ENCODE measurements at regions not wholly inside any gene's neighbourhood (a gene's known extent, or its start where the extent isn't known, plus 50 kb on each side); places are given as distances from the start of the nearest gene placed in this dataset.

- intact Hi-C loops (cut with DNase I): no loop called here
- H3K36me3 ChIP-seq: no peaks in the 10 kb centered on the region
- no peaks in the 10 kb centered on the region for H3K9me3 ChIP-seq
- no peak overlapping the region for H3K4me3 ChIP-seq (replicated peaks in 1 of 3)
- TF ChIP-seq CTCF (IDR thresholded peaks at IDR 0.05) (no peak), POLR2A (IDR thresholded peaks at IDR 0.05) (no peak)
- DNase-seq: peak; percentile 74 to 86
- H3K27ac ChIP-seq: peak overlapping the region in 2 of 3 donors; percentile 7 to 20
- 38 to 47% methylated on average over 6 of the region's 6 CpGs for WGBS, 2 donors
- peaks cover 13 to 14% of the 10 kb centered on the region in 2 donors for H3K4me1 ChIP-seq
- no peaks in the 10 kb centered on the region for H3K27me3 ChIP-seq
Observed at GRCh38 chr3:124605781-124606579, 124.3 kb upstream of the UMPS start.

- Histone ChIP-seq H3K9me3 (no peaks in the 10 kb centered on the region), H3K4me1 (peaks cover 9% of the 10 kb centered on the region in 2 donors), H3K4me3 (replicated peaks in 1 of 3) (no peak overlapping the region), H3K27me3 (no peaks in the 10 kb centered on the region), H3K27ac (no peak overlapping the region), H3K36me3 (no peaks in the 10 kb centered on the region)
- DNase-seq: no peak
- WGBS, 2 donors: 33 to 44% methylated on average over 1 of the region's 1 CpG
- TF ChIP-seq POLR2A (IDR thresholded peaks at IDR 0.05) (no peak), CTCF (IDR thresholded peaks at IDR 0.05) (no peak)
- intact Hi-C loops (cut with DNase I): no loop called here
Observed at GRCh38 chr3:124607163-124607562, 123.1 kb upstream of the UMPS start.

GRCh38 chr3:124609402-124609801 lies 120.8 kb upstream of the UMPS start:
- no peak for DNase-seq
- H3K27ac ChIP-seq: no peak overlapping the region
- no peaks in the 10 kb centered on the region for H3K9me3 ChIP-seq
- TF ChIP-seq CTCF (IDR thresholded peaks at IDR 0.05): no peak
- no peak for TF ChIP-seq POLR2A (IDR thresholded peaks at IDR 0.05)
- intact Hi-C loops (cut with DNase I): no loop called here
- no peak overlapping the region for H3K4me3 ChIP-seq (replicated peaks in 1 of 3)
- no peaks in the 10 kb centered on the region for H3K36me3 ChIP-seq
- peaks cover 9% of the 10 kb centered on the region in 2 donors for H3K4me1 ChIP-seq
- H3K27me3 ChIP-seq: no peaks in the 10 kb centered on the region
- WGBS, 2 donors: 94 to 96% methylated on average over 3 of the region's 3 CpGs

- intact Hi-C loops (cut with DNase I): no loop called here
- Histone ChIP-seq H3K4me1 (peaks cover 9% of the 10 kb centered on the region in 2 donors), H3K4me3 (replicated peaks in 1 of 3) (no peak overlapping the region), H3K36me3 (no peaks in the 10 kb centered on the region), H3K27ac (no peak overlapping the region), H3K27me3 (no peaks in the 10 kb centered on the region), H3K9me3 (no peaks in the 10 kb centered on the region)
- no peak for DNase-seq
- TF ChIP-seq CTCF (IDR thresholded peaks at IDR 0.05): no peak
- no peak for TF ChIP-seq POLR2A (IDR thresholded peaks at IDR 0.05)
- WGBS, 2 donors: 93 to 98% methylated on average over 1 of the region's 1 CpG
Observed at GRCh38 chr3:124610130-124610529, 120.1 kb upstream of the UMPS start.

GRCh38 chr3:124611520-124611919 lies 118.7 kb upstream of the UMPS start:
- WGBS, 2 donors: 65 to 84% methylated on average over 4 of the region's 4 CpGs
- TF ChIP-seq CTCF (IDR thresholded peaks at IDR 0.05) (no peak), POLR2A (IDR thresholded peaks at IDR 0.05) (no peak)

More at GRCh38 chr3:124611520-124611919, 118.7 kb upstream of the UMPS start:
- Histone ChIP-seq H3K36me3 (no peaks in the 10 kb centered on the region), H3K27ac (no peak overlapping the region), H3K27me3 (no peaks in the 10 kb centered on the region), H3K9me3 (no peaks in the 10 kb centered on the region), H3K4me1 (peaks cover 4 to 13% of the 10 kb centered on the region in 2 donors), H3K4me3 (replicated peaks in 1 of 3) (no peak overlapping the region)
- intact Hi-C loops (cut with DNase I): no loop called here
- no peak for DNase-seq

All from thyroid gland (tissue), 4 donors.